ENCODE measurements at regions not wholly inside any gene's neighbourhood (a gene's known extent, or its start where the extent isn't known, plus 50 kb on each side); places are given as distances from the start of the nearest gene placed in this dataset.

DNA sequence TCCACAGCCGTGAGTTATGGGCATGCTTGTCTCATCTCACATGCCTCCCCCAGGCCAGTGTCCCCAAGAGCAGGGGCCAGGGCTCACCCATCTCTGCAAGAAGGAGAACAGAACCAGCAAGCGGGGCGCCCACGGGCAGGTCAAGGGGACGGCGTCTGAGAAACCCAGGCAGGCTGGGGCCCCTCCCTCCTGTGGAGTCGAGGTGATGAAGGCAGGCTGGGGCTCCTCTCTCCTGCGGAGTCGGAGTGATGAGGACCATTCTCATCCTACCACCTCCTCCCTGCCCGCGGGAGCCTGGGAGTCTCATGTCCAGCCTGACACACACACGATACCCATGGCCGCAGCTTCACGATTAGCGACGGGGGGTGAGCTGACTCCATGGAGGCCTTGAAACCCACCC is 141.9 kb downstream of the CTTN start:
- TF ChIP-seq GATA1 (IDR thresholded peaks at IDR 0.05; ENCODE audit: low read depth, low read length), result no peak
- TF ChIP-seq POLR2A (IDR thresholded peaks at IDR 0.05; ENCODE audit: low read length), result no peak
- no peak for DNase-seq

DNA sequence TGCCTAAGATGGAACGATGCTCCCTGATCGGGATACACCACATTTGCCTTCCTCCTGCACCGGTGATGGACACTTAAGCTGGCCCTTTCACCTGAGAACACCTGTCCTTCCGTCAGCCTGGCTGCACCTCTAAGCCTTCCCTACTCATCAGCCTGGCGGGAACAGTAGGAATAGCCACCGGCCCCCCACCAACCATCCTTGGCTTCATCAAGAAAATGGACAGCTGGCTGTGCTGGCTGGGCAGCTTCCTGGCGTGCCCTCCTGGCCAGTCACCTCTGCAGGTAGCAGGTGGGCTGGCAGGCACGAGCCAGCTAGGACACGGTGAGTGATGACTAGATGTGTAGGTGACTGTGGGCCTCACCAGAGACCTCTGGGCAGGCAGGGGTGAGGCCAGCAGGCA is 142.8 kb downstream of the CTTN start:
- no peak for TF ChIP-seq POLR2A (IDR thresholded peaks at IDR 0.05; ENCODE audit: low read length)
- TF ChIP-seq GATA1 (IDR thresholded peaks at IDR 0.05; ENCODE audit: low read depth, low read length), result no peak
- no peak for DNase-seq

DNA sequence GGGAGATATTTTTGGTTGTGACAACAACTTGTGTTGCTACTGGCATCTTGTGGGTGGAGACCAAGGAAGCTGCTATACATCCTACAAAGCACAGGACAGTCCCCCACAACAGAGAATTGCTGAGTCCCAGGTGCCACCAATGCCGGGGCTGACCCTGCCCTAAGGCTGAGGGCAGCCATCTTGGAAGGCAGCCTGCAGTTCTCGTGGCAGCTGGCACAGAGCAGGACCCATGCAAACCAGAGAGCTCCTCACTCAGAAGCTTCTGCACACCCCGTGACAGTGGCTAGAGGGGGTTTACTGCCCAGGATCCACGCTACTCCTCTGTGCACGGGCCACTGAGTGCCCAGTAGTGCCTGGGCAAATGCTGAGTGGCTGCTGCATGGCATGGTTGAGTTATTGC is 143.4 kb downstream of the CTTN start:
- no peak for DNase-seq
- TF ChIP-seq POLR2A (IDR thresholded peaks at IDR 0.05; ENCODE audit: low read length) (no peak), GATA1 (IDR thresholded peaks at IDR 0.05; ENCODE audit: low read depth, low read length) (no peak)

DNA sequence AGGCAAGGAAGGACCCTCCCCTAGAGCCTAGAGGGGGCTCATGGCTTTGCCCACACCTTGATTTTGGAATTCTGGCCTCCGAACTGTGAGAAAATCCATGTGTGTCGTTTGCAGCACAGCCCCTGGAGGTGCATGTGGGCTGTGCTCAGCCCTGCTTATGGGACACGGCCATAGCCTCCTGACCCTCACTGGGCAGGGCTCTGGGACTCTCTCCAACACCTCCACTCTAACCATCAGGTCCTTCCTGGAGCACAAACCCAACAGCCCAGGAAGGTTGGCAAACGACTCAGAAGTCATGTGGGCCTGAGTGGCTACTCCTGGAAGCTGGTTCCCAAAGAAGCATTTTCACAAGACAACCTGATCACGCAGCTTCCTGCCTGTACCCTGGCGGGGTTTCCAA is 144.1 kb downstream of the CTTN start:
- DNase-seq, result no peak
- TF ChIP-seq GATA1 (IDR thresholded peaks at IDR 0.05; ENCODE audit: low read depth, low read length) (no peak), POLR2A (IDR thresholded peaks at IDR 0.05; ENCODE audit: low read length) (no peak)

DNA sequence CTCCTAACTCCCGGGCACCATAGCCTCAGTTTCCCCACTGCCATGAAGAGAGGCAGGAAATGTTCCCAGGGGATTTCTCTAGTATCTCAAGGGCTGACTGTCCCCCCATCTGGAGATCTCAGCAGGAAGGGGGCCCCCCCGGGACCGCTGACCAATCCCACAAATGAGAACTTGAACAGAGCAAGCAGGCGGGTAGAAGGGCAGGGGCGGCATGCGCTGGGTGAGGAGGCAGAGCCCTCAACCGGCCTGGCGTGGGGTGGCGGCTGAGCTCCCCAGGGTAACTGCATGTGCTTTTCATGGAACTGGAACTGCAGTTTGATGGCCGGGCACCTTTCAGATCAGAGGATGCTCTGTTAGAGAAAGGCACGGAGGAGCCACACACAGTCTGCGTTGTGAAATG is 144.5 kb downstream of the CTTN start:
- TF ChIP-seq GATA1 (IDR thresholded peaks at IDR 0.05; ENCODE audit: low read depth, low read length) (no peak), POLR2A (IDR thresholded peaks at IDR 0.05; ENCODE audit: low read length) (no peak)
- DNase-seq, result no peak

DNA sequence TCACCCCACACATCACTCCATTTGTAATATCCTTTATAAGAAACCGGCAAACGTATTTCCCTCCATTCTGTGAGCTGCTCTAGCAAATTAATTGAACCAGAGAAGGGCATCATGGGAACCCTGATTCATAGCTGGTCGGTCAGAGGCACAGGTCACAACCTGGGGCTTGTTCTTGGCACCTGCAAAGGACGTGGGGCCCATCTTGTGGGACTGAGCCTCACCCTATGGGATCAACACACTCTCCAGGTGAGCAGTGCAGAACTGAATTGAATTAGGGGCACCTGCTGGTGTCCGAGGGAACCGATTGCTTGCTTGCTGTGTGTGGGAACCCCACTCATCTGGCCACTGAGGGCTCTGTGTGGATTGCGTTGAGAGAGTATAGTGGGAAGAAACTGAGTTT is 145.3 kb downstream of the CTTN start:
- DNase-seq, result no peak
- TF ChIP-seq POLR2A (IDR thresholded peaks at IDR 0.05; ENCODE audit: low read length) (no peak), GATA1 (IDR thresholded peaks at IDR 0.05; ENCODE audit: low read depth, low read length) (no peak)

DNA sequence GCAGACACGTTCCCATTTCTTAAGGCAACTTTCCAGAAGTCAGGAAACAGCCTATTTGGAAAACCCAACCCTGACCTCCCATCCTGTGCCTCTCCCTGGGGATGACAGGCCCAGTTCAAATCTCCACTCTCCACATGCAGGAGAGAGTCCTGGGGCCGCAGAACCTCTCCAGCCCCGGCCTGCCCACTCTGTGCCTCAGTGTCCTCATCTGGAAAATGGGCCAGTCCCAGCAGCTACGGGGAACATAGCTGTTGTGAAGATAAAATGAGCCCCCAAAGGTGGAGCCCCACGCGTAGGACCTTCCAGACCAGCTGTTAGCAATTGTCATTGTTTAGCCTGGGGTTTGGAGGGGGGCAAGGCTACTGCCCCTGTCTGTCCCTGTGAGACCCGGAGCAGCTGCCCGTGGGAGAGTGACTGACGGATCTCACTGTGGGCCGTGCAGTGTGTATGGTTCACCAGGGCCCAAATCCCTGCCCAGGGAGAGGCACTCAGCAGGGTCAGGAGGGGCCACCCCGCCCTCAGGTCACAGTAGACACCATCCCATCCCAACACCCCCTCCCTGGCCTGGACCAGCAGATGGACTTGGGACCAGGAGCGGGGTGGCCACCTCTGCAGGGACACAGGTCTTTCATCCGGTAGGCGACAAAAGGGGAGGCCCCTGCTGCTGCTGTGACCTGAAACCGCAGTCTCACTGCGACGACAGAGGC is 145.9 kb downstream of the CTTN start:
- DNase-seq, result no peak
- TF ChIP-seq POLR2A (IDR thresholded peaks at IDR 0.05; ENCODE audit: low read length) (no peak), GATA1 (IDR thresholded peaks at IDR 0.05; ENCODE audit: low read depth, low read length) (no peak)

DNA sequence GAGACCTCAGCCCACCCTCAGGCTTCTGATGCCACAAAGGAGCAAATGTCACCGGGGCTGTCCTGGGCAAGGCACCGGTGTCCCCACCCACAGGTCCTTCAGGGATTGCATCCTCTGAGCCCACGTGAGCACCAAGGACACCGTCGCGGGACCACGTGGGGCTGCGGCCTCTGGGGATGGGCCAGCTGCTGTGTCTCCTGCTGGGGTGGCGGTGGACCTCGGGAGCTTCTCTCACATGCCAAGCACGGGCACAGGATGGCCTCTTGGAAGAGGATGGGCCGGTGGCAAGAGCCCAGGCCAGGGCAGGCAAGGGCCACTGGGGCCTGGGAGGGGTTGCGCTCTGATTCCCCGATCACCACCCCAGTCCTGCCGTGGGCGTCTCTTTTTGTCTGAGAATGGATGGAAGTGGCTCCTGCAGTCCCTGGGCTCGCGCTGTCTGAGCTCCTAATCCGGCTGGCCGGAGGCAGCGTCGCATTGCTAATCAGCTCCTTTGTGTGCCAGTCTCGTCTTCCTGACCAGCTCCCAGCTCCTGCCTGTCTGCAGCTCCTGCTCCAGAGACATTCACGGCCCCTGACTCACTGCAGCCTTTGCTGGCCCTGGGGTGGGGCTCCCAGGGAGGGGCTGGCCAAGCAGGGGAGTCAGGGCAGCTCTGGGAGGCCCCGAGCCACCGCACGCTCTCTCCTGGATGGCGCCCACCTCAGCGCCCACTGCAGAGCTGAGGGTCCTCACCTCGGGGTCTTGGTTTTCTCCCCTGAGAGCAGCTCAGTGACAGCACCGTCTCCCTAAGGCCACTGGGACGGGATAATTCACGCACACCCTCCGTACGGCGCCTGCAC is 146.7 kb downstream of the CTTN start:
- no peak for DNase-seq
- no peak for TF ChIP-seq GATA1 (IDR thresholded peaks at IDR 0.05; ENCODE audit: low read depth, low read length)
- TF ChIP-seq POLR2A (IDR thresholded peaks at IDR 0.05; ENCODE audit: low read length), result no peak

DNA sequence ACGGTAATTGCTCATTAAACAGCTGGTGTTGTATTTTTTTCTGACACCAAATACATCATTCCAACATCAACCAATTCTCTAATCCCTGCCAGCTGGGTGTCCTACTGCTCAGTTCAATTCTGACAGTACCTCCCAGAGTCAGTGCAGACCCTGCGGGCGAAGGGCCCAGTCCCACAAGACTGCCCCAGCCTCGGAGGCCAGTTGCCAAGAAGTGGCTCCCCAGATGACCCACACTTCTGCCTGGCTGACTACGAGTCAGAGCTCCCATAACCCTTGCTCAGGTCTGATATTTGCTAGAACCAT is 147.2 kb downstream of the CTTN start:
- no peak for DNase-seq
- no peak for TF ChIP-seq GATA1 (IDR thresholded peaks at IDR 0.05; ENCODE audit: low read depth, low read length)

DNA sequence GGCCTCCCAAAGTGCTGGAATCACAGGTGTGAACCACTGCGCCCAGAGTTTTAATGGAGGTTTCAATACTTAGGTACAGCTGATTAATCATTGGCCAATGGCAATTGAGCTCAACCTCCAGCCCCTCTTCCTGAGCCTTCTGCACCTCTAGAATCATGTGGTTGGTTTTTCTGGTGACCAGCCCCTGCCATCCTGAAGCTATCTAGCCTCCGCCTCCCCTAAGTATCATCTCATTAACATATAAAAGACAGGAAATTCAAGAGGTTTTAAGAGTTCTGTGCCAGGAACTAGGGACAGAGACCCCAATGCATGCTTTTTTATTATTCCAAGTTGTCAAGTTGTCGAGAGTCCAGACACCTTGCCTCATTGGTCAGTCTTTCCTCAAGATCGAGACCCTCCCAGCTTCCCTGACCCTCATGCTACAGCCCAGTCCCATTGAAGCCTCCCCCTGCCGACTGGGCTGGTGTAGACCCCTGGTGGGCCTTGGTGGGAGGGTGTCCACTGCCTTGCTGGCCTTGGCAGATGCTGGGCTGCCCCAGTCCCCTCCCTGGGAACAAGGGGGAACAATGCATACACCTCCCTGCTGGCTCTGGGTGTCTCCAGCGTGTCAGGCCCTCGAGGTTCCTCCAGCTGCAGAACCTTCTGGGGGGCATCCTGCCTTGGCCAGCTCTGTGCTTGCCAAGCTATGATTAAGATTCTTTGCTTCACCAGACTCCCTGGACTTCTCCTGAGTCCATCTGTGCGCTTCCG is 148.0 kb downstream of the CTTN start:
- DNase-seq, result no peak

DNA sequence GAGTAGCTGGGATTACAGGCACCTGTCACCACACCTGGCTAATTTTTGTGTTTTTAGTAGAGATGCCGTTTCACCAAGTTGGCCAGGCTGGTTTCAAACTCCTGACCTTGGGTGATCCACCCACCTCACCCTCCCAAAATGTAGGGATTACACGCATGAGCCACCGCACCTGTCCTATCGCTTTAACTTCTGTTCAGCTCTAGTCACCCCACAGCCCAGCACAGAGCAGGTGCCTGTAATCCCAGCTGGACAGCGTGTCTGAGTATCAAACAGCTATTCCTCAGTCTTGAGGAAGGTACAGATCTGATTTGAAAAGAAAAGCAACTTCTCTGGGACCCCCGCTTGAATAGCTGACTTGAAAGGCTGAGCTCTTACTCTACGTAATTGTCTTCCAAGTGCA is 149.1 kb downstream of the CTTN start:
- TF ChIP-seq POLR2A (IDR thresholded peaks at IDR 0.05; ENCODE audit: low read length), result no peak
- no peak for TF ChIP-seq GATA1 (IDR thresholded peaks at IDR 0.05; ENCODE audit: low read depth, low read length)
- no peak for DNase-seq

More for the DNA sequence above, 148.0 kb downstream of the CTTN start:
- no peak for TF ChIP-seq POLR2A (IDR thresholded peaks at IDR 0.05; ENCODE audit: low read length)
- TF ChIP-seq GATA1 (IDR thresholded peaks at IDR 0.05; ENCODE audit: low read depth, low read length), result no peak

DNA sequence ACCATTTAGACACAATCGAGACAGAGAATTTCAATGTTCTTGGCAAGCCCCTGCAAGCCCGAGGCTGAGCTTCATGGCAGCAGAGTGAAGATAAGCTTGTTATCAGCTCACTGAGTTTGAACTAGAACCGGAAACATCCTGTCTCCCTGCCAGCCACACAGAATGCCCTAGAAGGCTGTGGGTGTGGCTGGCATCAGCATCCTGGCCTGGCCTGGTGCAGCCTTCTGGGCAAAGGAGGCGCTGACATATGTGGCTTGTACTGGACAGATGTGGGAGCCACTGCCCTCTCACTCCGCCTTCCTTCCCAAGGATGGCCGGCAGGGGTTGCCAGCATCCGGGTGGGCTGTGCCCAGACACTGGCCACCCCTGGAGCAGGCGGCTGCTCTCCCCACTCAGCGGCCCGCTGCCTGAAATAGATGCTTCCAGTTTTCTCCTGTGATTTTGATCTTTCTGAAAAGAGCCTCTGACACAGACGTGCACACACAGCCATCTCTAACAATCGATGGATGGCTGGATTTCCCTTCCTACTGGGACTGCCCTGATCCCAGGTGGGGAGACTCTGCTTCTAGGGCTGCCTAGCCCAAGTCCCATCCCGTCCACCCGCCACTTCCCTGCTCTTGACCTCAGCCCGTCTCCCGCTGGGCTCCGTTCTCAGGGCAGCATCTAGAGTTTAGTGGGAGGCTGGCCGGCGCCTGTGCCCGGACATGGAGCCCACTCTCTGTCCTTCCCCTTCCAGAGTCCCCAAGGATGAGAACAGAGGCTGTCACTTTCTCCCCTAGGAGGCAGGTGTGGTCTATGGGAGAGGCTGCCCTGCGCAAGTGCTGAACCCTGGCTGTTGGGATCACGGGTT is 149.7 kb downstream of the CTTN start:
- TF ChIP-seq POLR2A (IDR thresholded peaks at IDR 0.05; ENCODE audit: low read length) (no peak), GATA1 (IDR thresholded peaks at IDR 0.05; ENCODE audit: low read depth, low read length) (no peak)
- DNase-seq, result no peak

DNA sequence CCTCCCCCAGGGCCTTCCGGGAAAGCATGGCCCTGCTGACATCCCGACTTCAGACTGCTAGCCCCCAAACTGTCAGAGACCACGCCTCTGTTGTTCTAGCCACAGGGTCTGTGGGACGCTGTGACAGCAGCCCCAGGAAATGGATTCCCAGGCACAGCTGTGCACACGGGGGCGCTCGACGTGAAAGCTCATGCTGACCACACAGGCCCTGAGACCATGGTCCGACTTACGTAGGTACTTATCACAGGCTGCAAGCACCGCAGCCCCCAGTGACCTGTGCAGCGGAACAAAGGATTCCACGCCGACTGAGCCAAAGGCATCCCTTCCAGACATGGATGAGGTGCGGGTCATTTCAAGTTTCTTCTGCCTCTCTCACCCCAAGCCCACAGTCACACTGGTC is 150.6 kb downstream of the CTTN start:
- no peak for TF ChIP-seq GATA1 (IDR thresholded peaks at IDR 0.05; ENCODE audit: low read depth, low read length)
- TF ChIP-seq POLR2A (IDR thresholded peaks at IDR 0.05; ENCODE audit: low read length), result no peak
- no peak for DNase-seq

DNA sequence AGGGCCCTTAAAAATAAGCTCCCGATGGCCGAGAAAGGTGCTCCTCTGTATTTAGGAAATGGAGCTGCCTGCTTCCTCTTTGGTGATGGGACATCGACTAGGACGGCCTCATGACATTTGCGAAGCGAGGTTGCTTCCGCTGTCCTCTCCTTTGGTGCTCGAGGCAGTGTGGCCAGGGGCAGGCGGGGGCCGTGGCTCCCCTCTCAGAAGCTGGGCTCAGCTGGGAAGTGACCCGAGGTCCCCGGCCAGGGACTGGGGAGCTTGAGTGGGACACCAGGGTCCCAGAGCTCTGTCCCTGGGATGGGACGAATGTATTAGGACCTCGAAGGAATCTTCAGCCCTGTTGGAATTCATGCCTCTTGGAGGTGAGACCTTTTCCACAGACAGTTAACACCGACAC is 151.1 kb downstream of the CTTN start:
- no peak for TF ChIP-seq POLR2A (IDR thresholded peaks at IDR 0.05; ENCODE audit: low read length)
- TF ChIP-seq GATA1 (IDR thresholded peaks at IDR 0.05; ENCODE audit: low read depth, low read length), result no peak
- DNase-seq, result no peak

Measured in erythroblast (primary cell).